Calu3 (cell line): ENCODE measurements at regions not wholly inside any gene's neighbourhood (a gene's known extent, or its start where the extent isn't known, plus 50 kb on each side); places are given as distances from the start of the nearest gene placed in this dataset.

Experiments
- BruUV-seq: library from RNA; stranded (reverse); fragments of 400-500 nt; replicated peaks from 2 replicates; lab custom pipeline; 2021; lab: Mats Ljungman, UMichigan
- CTCF ChIA-PET: fragments of 300-600 bp; sonication (Branson Sonifier 250); formaldehyde crosslinking; loops from one replicate; lab custom pipeline; 2022; ENCODE audit warnings: antibody characterized with exemption; lab: Charles Lee
- DNase-seq: peaks from one replicate; pipeline ENCODE4 v3.0.0; 2022
- H3K27ac Mint-ChIP-seq: one replicate; pipeline ENCODE4 v1.8.0; 2022; ENCODE audit warnings: mixed read lengths; ENCODE audit not compliant: unreplicated experiment
- H3K27me3 Mint-ChIP-seq: one replicate; pipeline ENCODE4 v1.8.0; 2022; ENCODE audit warnings: mixed read lengths; ENCODE audit not compliant: unreplicated experiment
- H3K36me3 Mint-ChIP-seq: one replicate; pipeline ENCODE4 v1.8.0; 2022; ENCODE audit warnings: mild to moderate bottlenecking, moderate library complexity, mixed read lengths; ENCODE audit not compliant: insufficient read depth, unreplicated experiment
- H3K4me1 Mint-ChIP-seq: one replicate; pipeline ENCODE4 v1.8.0; 2022; ENCODE audit warnings: mild to moderate bottlenecking, low read depth, mixed read lengths; ENCODE audit not compliant: unreplicated experiment
- H3K4me3 Mint-ChIP-seq: one replicate; pipeline ENCODE4 v1.8.0; 2022; ENCODE audit warnings: mild to moderate bottlenecking, low read depth, moderate library complexity, mixed read lengths; ENCODE audit not compliant: unreplicated experiment
- H3K9me3 Mint-ChIP-seq: one replicate; pipeline ENCODE4 v1.8.0; 2022; ENCODE audit warnings: low read depth, mixed read lengths; ENCODE audit not compliant: unreplicated experiment
- intact Hi-C: fragments of 100-400 bp; cut with micrococcal nuclease; formaldehyde crosslinking; loops from one replicate; pipeline ENCODE4 v1.10.0; 2022; ENCODE audit not compliant: unreplicated experiment
- TF ChIP-seq, protein P1 (sequence below): fragments of 200-600 bp; IDR thresholded peaks from one replicate; pipeline ENCODE4 v1.8.0; 2022; ENCODE audit warnings: antibody characterized with exemption; ENCODE audit not compliant: unreplicated experiment

DNA sequence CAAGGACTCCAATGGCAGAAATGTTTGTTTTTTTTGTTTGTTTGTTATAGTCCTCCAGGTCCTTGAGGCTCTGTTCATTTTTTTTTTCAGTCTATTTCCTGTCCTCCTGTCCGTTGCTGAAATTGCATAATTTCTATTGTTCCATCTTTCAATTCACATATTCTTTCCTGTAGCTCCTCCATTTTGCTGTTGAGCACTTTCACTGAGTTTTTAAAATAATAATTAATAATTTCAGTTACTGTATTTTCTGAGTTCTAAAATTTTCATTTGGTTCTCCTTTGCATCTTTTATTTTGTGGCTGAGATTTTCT is 202.3 kb upstream of the AGR3 start:
- intact Hi-C loops, result no loop called here
- no peak for DNase-seq
- peaks cover 8% of the 10 kb centered on the region for H3K9me3 Mint-ChIP-seq
- no TSS peak for BruUV-seq
- CTCF ChIA-PET, result no interaction called here
- TF ChIP-seq, protein P1, sequence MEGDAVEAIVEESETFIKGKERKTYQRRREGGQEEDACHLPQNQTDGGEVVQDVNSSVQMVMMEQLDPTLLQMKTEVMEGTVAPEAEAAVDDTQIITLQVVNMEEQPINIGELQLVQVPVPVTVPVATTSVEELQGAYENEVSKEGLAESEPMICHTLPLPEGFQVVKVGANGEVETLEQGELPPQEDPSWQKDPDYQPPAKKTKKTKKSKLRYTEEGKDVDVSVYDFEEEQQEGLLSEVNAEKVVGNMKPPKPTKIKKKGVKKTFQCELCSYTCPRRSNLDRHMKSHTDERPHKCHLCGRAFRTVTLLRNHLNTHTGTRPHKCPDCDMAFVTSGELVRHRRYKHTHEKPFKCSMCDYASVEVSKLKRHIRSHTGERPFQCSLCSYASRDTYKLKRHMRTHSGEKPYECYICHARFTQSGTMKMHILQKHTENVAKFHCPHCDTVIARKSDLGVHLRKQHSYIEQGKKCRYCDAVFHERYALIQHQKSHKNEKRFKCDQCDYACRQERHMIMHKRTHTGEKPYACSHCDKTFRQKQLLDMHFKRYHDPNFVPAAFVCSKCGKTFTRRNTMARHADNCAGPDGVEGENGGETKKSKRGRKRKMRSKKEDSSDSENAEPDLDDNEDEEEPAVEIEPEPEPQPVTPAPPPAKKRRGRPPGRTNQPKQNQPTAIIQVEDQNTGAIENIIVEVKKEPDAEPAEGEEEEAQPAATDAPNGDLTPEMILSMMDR, result no peak
- peaks cover 42% of the 10 kb centered on the region for H3K4me1 Mint-ChIP-seq
- H3K36me3 Mint-ChIP-seq, result no peaks in the 10 kb centered on the region
- H3K27ac Mint-ChIP-seq, result peak overlapping the region; percentile 16
- H3K27me3 Mint-ChIP-seq, result no peaks in the 10 kb centered on the region
- no peak overlapping the region for H3K4me3 Mint-ChIP-seq

DNA sequence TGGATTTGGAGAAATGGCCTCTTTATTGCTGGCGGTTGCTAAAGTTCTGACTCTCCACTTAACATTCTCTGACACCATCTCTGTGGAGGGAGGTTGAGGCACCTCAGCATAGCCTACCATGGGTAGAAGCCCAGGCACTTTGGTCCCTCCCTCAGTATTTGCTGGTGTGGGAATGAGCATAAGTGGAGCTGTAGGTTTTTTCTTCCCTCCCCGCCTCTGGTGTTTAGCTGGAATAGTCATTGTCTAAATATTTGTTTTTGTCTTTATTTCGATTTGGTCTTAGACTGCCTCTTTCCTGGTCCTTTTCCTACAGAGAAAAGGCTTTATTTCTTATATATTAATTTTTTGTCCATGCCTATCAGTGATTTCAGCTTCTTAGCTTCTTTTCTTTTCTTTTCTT is 203.4 kb upstream of the AGR3 start:
- peaks cover 8% of the 10 kb centered on the region for H3K9me3 Mint-ChIP-seq
- no peaks in the 10 kb centered on the region for H3K27me3 Mint-ChIP-seq
- H3K4me3 Mint-ChIP-seq, result no peak overlapping the region
- BruUV-seq, result no TSS peak
- peak overlapping the region; percentile 4 for H3K27ac Mint-ChIP-seq
- intact Hi-C loops, result no loop called here
- H3K4me1 Mint-ChIP-seq, result peaks cover 46% of the 10 kb centered on the region
- TF ChIP-seq, protein P1, result no peak
- no peaks in the 10 kb centered on the region for H3K36me3 Mint-ChIP-seq
- CTCF ChIA-PET, result interaction anchor here (0.7 to 0.8 kb wide), 2 partner anchors 14 to 102 kb away, joined by 3 read pairs; no protein-coding TSS in a partner anchor
- DNase-seq, result no peak

- DNase-seq, result no peak
- peak overlapping the region; percentile 4 for H3K27ac Mint-ChIP-seq
- H3K27me3 Mint-ChIP-seq, result no peaks in the 10 kb centered on the region
- BruUV-seq, result no TSS peak
- no peak overlapping the region for H3K4me3 Mint-ChIP-seq
- intact Hi-C loops, result no loop called here
- peaks cover 8% of the 10 kb centered on the region for H3K9me3 Mint-ChIP-seq
- peaks cover 46% of the 10 kb centered on the region for H3K4me1 Mint-ChIP-seq
- TF ChIP-seq, protein P1, result no peak
- H3K36me3 Mint-ChIP-seq, result no peaks in the 10 kb centered on the region
- CTCF ChIA-PET, result no interaction called here
These were observed 204.6 kb upstream of the AGR3 start for GRCh38 chr7:17086403-17086802.

DNA sequence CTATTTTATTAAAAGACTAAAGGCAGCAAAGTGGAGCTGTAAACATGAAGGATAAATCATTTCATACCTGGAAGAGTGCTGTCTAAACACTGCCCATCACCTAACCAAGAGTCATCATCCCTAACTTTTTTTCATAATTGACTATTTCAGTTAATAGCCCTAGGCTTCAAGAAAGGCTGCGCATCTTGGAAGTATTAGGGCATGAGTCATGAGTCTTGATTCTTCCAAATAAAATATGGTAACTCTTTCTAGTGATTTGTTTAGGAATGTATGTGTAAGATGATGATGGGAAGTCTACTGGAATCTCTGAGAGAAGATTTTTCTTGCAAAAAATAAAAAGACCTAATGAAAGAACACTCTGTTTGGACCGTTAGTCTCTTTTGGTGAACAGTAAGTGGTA is 207.7 kb upstream of the AHR start:
- Mint-ChIP-seq H3K9me3 (no peaks in the 10 kb centered on the region), H3K4me3 (no peak overlapping the region), H3K27ac (no peak overlapping the region), H3K36me3 (no peaks in the 10 kb centered on the region), H3K4me1 (peaks cover 37% of the 10 kb centered on the region), H3K27me3 (no peaks in the 10 kb centered on the region)
- no peak for DNase-seq
- TF ChIP-seq, protein P1, result no peak
- intact Hi-C loops, result no loop called here
- CTCF ChIA-PET, result no interaction called here
- BruUV-seq, result no TSS peak
